Ovary (tissue), 7 donors: ENCODE measurements at regions not wholly inside any gene's neighbourhood (a gene's known extent, or its start where the extent isn't known, plus 50 kb on each side); places are given as distances from the start of the nearest gene placed in this dataset.

ENCODE experiments used
- DNase-seq, 5 donors: peaks; one replicate each; pipeline ENCODE4 v3.0.0-alpha.2; 2019 to 2020
- H3K27ac ChIP-seq, 2 donors: fragments of 200-600 bp; one replicate each; pipeline versions ENCODE4 v1.5.1 to v1.8.0; 2019 to 2022
- H3K27me3 ChIP-seq: fragments of 200-600 bp; one replicate; pipeline ENCODE4 v1.8.0; 2022
- H3K36me3 ChIP-seq: fragments of 200-600 bp; sonication (generic); one replicate; pipeline ENCODE4 v1.5.1; 2019
- H3K4me1 ChIP-seq: one replicate; pipeline ENCODE4 v1.8.1; 2013; ENCODE audit warnings: mild to moderate bottlenecking, moderate library complexity; ENCODE audit not compliant: insufficient read depth
- H3K4me3 ChIP-seq: fragments of 200-600 bp; sonication (generic); one replicate; pipeline ENCODE4 v1.5.1; 2017
- H3K9me3 ChIP-seq, 2 donors: fragments of 200-600 bp in 1 of 2; sonication (generic) in 1 of 2; one replicate each; pipeline versions ENCODE4 v1.5.1 to v1.8.1; 2013 to 2019; ENCODE audit warnings: mild to moderate bottlenecking in 1 of 2, moderate library complexity in 1 of 2
- CTCF ChIP-seq, 3 donors: fragments of 450-650 bp in 2 of 3; fragments of 200-600 bp in 1 of 3; IDR thresholded peaks; one replicate each; pipeline versions ENCODE4 v1.5.1 to v1.8.0; 2016 to 2022; ENCODE audit warnings: antibody characterized with exemption in 3 of 3, mild to moderate bottlenecking in 1 of 3
- EP300 ChIP-seq: sonication (generic); formaldehyde crosslinking; IDR thresholded peaks from one replicate; pipeline ENCODE4 v1.6.1; 2017; ENCODE audit warnings: antibody characterized with exemption
- POLR2A ChIP-seq: fragments of 450-650 bp; IDR thresholded peaks from one replicate; pipeline ENCODE4 v1.6.1; 2017; ENCODE audit warnings: antibody characterized with exemption, mild to moderate bottlenecking, moderate library complexity
- whole genome bisulfite sequencing, 3 donors: extraction: QIAGEN DNeasy Blood & Tissue Kit in 1 of 3; methylation state at CpG; one replicate each; pipeline versions ENCODE4 v1.1.5 to v1.1.7; 2013 to 2017; 5-methylcytosine and 5-hydroxymethylcytosine counted together
- intact Hi-C, 4 donors: fragments of 100-400 bp; cut with DNase I; formaldehyde crosslinking; loops; one replicate each; pipeline versions ENCODE4 v1.11.0 to v1.15.1; 2022 to 2023
- donor health status: DM: no; HTN: no; CAD: no; lungs with moderate emphysema.
- donor health status: DM: no; HTN: no; CAD: no.
- donor health status: Bipolar disorder and iron deficiency.
- donor health status: DM: no; HTN: no; CAD: no.
- donor health status: DM: yes; HTN: yes; CAD: no.

- intact Hi-C loops = no loop called here
- TF ChIP-seq CTCF (IDR thresholded peaks at IDR 0.05) = no peak
- no peak for TF ChIP-seq EP300
- no peak for TF ChIP-seq POLR2A
- 76 to 91% (median 91%) methylated on average over 3 of the region's 3 CpGs for WGBS, 3 donors
- no peaks in the 10 kb centered on the region for H3K36me3 ChIP-seq
- no peaks in the 10 kb centered on the region for H3K27me3 ChIP-seq
- DNase-seq = no peak
- H3K4me1 ChIP-seq = no peaks in the 10 kb centered on the region
- no peak overlapping the region for H3K27ac ChIP-seq
- no peaks in the 10 kb centered on the region for H3K9me3 ChIP-seq
- no peak overlapping the region for H3K4me3 ChIP-seq
These were observed 176.4 kb upstream of the MYOCD start for GRCh38 chr17:12489325-12489724.

- no peak for DNase-seq
- H3K4me3 ChIP-seq = no peak overlapping the region
- TF ChIP-seq EP300 (no peak), POLR2A (no peak), CTCF (IDR thresholded peaks at IDR 0.05) (no peak)
- H3K9me3 ChIP-seq = no peaks in the 10 kb centered on the region
- no peaks in the 10 kb centered on the region for H3K27me3 ChIP-seq
- H3K4me1 ChIP-seq = no peaks in the 10 kb centered on the region
- no peak overlapping the region for H3K27ac ChIP-seq
- no peaks in the 10 kb centered on the region for H3K36me3 ChIP-seq
- WGBS, 3 donors = 10 to 14% (median 14%) methylated on average over 3 of the region's 3 CpGs
- intact Hi-C loops = no loop called here
These were observed 173.2 kb upstream of the MYOCD start for GRCh38 chr17:12492450-12492849.

GRCh38 chr17:12505866-12506265, 159.8 kb upstream of the MYOCD start:
- no peak overlapping the region for H3K4me3 ChIP-seq
- intact Hi-C loops = no loop called here
- no peak overlapping the region for H3K27ac ChIP-seq
- 60 to 71% (median 63%) methylated on average over 2 of the region's 2 CpGs for WGBS, 3 donors
- DNase-seq = no peak
- H3K36me3 ChIP-seq = no peaks in the 10 kb centered on the region
- no peaks in the 10 kb centered on the region for H3K27me3 ChIP-seq
- H3K9me3 ChIP-seq = no peaks in the 10 kb centered on the region
- H3K4me1 ChIP-seq = no peaks in the 10 kb centered on the region
- no peak for TF ChIP-seq CTCF (IDR thresholded peaks at IDR 0.05)
- TF ChIP-seq EP300 = no peak
- no peak for TF ChIP-seq POLR2A

GRCh38 chr17:12507026-12507595, 158.6 kb upstream of the MYOCD start:
- Histone ChIP-seq H3K27me3 (no peaks in the 10 kb centered on the region), H3K4me3 (no peak overlapping the region), H3K27ac (no peak overlapping the region), H3K4me1 (no peaks in the 10 kb centered on the region), H3K9me3 (no peaks in the 10 kb centered on the region), H3K36me3 (no peaks in the 10 kb centered on the region)
- TF ChIP-seq CTCF (IDR thresholded peaks at IDR 0.05) (no peak), EP300 (no peak), POLR2A (no peak)
- DNase-seq = no peak
- 79 to 89% (median 82%) methylated on average over 9 of the region's 9 CpGs for WGBS, 3 donors
- intact Hi-C loops = no loop called here

GRCh38 chr17:12509801-12510200, 155.9 kb upstream of the MYOCD start:
- no peaks in the 10 kb centered on the region for H3K9me3 ChIP-seq

More at GRCh38 chr17:12509801-12510200, 155.9 kb upstream of the MYOCD start:
- Histone ChIP-seq H3K27me3 (no peaks in the 10 kb centered on the region), H3K36me3 (no peaks in the 10 kb centered on the region), H3K4me1 (no peaks in the 10 kb centered on the region), H3K4me3 (no peak overlapping the region), H3K27ac (no peak overlapping the region)
- intact Hi-C loops = no loop called here
- TF ChIP-seq EP300 = no peak
- no peak for TF ChIP-seq POLR2A
- no peak for TF ChIP-seq CTCF (IDR thresholded peaks at IDR 0.05)
- 91 to 95% (median 91%) methylated on average over 1 of the region's 1 CpG for WGBS, 3 donors
- DNase-seq = no peak
